Stimulated activated CD4-positive, alpha-beta T cell treated with anti-CD3 and anti-CD28 coated beads, TNF-alpha, amount 100 ng/mL, for 24 hours (primary cell): ENCODE measurements at regions not wholly inside any gene's neighbourhood (a gene's known extent, or its start where the extent isn't known, plus 50 kb on each side); places are given as distances from the start of the nearest gene placed in this dataset.
"Not testable (repeated sequence)": the region's sequence is repeated elsewhere in the genome, so short reads cannot be mapped to it uniquely, and the experiment has no call there.

ENCODE experiments used
- DNase-seq, 3 experiments: peaks; one replicate each; pipeline ENCODE4 v3.0.0-alpha.2; 2020; ENCODE audit warnings: low read depth in 3 of 3

DNA sequence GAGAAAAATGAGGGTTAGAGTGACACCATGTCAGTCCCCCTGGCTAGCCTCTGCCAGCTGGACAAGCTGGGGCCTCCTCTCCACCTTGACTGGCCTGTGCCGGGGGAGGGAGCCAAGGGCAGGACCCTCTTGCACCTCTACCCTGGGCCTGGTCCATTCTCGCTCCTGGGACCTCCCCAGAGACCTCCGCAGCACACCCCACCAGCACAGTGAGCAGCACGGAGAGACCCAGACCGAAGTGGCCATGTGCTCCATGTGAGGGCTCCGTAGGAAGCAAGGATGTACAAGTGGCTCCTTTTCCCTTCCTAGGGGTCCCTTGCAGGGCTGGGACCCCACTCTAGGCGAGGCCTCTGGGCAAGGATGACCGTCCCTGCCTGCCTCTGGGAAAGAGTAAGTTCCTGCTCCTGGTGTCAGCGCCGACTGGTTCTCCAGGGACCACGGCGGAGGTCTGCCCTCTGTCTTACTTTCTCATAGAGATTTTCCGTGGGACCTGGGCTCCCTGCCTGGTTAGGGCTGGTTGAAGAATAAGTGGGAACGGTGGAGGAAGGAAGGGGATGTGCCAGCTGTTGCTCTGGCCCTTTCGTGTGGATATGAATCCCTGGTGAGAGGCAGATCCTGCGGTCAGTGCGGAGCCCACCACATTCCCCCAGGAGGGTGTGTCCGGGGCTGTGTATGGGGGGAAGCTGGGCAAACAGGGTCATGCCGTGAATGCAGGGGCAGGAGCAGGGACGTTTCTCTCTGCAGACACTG is 124.2 kb downstream of the METRNL start:
- DNase-seq = no peak

DNA sequence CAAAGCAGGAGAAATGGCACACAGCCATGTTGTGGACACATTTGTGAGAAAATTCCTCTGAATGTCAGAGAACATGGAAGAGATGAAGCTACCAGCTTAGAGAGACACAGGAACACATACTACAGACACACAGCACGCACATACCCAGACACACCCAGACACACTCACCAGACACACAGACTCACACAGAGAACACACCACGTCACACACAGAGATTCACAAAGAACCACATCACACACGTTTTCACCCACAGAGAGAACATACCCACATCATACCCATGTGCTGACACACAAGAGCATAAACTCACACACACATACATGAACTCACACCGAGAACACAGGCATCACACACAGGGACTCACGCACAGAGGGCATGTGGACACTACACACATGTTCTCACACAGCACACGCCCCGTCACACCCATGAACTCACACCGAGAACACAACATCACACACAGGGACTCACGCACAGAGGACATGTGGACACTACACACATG is 124.9 kb downstream of the METRNL start:
- DNase-seq = no peak

DNA sequence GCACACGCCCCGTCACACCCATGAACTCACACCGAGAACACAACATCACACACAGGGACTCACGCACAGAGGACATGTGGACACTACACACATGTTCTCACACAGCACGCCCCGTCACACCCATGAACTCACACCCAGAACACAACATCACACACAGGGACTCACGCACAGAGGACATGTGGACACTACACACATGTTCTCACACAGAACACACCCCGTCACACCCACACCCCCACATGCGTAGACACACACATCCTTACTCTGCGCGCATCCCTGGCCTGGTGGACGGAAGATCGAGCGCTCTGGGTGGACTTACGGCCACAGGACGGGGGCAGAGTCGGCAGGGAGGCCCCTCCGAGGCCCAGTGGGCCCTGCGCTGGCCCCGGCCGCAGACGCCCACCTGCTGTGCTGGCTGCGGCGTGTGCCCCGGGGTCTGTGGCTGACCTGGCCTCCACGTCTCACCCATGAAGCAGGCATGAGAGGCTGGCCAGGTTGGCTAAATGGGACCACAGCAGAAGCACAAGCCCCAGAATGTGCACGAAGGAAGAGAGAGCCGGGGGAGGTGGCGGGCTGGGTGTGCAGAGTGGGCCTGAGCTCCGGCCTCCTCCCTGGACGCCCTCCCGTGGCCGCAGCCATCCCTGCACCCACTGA is 125.5 kb downstream of the METRNL start:
- DNase-seq = not testable (repeated sequence)

DNA sequence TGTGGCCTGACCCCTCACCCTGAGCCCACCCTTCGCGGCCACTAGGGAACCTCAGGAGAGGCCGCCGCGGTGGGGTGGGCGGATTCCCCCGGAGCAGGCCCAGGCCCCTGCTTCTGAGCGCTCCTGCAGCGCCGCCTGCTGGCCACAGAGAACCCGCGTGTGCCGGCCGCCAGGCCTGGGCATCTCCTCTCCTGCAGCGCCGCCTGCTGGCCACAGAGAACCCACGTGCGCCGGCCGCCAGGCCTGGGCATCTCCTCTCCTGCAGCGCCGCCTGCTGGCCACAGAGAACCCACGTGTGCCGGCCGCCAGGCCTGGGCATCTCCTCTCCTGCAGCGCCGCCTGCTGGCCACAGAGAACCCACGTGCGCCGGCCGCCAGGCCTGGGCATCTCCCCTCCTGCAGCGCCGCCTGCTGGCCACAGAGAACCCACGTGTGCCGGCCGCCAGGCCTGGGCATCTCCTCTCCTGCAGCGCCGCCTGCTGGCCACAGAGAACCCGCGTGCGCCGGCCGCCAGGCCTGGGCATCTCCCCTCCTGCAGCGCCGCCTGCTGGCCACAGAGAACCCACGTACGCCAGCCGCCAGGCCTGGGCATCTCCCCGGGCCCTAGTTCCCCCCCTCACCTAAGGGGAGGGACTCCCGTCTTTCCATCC is 126.1 kb downstream of the METRNL start:
- peak in 2 of 3 experiments; percentile 21 to 61 for DNase-seq

DNA sequence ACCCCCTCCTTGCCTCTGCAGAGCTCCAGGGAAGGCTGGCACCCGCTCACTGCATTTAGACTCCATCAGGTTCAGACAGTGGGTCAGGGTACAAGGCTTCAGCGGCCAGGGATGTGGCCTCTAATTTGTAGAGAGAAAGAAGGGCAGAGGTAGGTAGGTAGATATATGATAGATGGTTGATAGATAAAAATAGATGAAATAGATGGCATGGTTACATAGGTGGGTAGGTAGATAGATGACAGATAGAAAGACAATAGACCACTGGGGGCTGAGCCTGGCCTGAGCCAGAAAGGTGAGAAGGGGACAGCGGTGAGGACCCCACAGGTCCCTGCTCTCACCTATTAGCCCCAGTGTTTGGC is 126.6 kb downstream of the METRNL start:
- DNase-seq = not testable (repeated sequence)

DNA sequence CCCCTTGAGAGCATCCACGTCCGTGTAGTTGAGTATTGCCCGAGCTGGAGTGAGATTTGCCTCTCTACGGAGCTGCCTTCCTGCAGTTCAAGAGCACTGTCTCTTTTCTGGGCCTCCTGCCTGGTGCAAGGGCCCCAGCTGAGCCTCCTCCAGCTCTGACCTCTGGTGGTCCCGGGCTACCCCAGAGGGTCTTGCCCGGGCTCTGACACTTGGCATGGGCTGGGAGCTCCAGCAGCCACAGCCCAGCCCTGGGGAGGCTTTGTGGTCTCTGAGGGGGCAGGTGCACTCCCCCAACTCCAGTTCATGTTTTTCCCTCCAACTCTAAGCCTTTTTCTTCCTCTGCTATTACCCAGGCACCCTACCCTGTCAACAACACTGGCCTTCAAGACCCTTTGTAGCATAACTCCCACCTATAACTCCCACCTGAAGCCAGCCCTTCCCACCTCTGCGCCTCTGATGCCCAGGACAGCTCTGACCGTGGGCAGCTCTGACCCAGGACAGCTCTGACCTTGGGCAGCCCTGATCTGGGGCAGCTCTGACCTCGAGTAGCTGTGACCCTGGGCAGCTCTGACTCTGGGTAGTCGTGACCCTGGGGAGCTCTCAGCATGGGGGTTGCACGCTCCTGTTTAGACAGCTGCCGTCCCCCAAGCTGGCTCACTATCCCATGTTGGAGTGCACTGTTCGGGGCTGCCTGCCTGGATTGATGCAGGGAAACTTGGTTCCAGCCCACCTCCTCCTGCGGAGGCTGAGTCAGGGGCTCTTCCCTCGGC is 127.6 kb downstream of the METRNL start:
- DNase-seq = not testable (repeated sequence)

DNA sequence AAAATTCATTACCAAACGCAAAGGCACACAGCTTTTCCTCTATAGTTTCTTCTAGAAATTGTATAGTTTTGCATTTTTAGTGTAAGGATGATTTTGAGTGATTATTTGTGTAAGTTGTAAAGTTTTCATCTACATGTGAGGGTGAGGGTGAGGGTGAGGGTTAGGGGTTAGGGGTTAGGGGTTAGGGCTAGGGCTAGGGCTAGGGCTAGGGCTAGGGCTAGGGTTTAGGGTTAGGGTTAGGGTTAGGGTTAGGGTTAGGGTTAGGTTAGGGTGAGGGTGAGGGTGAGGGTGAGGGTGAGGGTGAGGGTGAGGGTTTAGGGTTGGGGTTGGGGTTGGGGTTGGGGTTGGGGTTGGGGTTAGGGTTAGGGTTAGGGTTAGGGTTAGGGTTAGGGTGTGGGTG is 167.6 kb downstream of the METRNL start:
- DNase-seq = not testable (repeated sequence)
